ENCODE measurements at regions not wholly inside any gene's neighbourhood (a gene's known extent, or its start where the extent isn't known, plus 50 kb on each side); places are given as distances from the start of the nearest gene placed in this dataset.
A peak's percentile ranks its signal among the peaks of the same experiment; 100 is the strongest.

GRCh38 chr3:187906416-187906815, 161.1 kb upstream of the BCL6 start:
- DNase-seq: no peak

- no peak for DNase-seq
Observed at GRCh38 chr3:187906920-187907319, 161.7 kb upstream of the BCL6 start.

- DNase-seq: no peak
Observed at GRCh38 chr3:187909866-187910265, 164.6 kb upstream of the BCL6 start.

- no peak for DNase-seq
Observed at GRCh38 chr3:187912007-187912406, 166.7 kb upstream of the BCL6 start.

GRCh38 chr3:187913617-187914033, 168.4 kb upstream of the BCL6 start:
- no peak for DNase-seq

- no peak for DNase-seq
Observed at GRCh38 chr3:187914231-187914630, 169.0 kb upstream of the BCL6 start.

- no peak for DNase-seq
Observed at GRCh38 chr3:187916072-187916471, 170.8 kb upstream of the BCL6 start.

- no peak for DNase-seq
Observed at GRCh38 chr3:187918081-187918644, 172.9 kb upstream of the BCL6 start.

- DNase-seq: peak in 1 of 4 experiments; percentile 15
Observed at GRCh38 chr3:187919048-187919447, 173.8 kb upstream of the BCL6 start.

GRCh38 chr3:187919544-187919943, 174.3 kb upstream of the BCL6 start:
- no peak for DNase-seq

GRCh38 chr3:187920030-187920429, 174.8 kb upstream of the BCL6 start:
- DNase-seq: no peak

- no peak for DNase-seq
Observed at GRCh38 chr3:187920913-187921312, 175.6 kb upstream of the BCL6 start.

- no peak for DNase-seq
Observed at GRCh38 chr3:187921391-187922074, 176.3 kb upstream of the BCL6 start.

- DNase-seq: no peak
Observed at GRCh38 chr3:187922704-187923416, 177.6 kb upstream of the BCL6 start.

GRCh38 chr3:187924651-187925050, 179.4 kb upstream of the BCL6 start:
- no peak for DNase-seq

- no peak for DNase-seq
Observed at GRCh38 chr3:187925326-187925725, 180.1 kb upstream of the BCL6 start.

GRCh38 chr3:187926620-187927019, 181.4 kb upstream of the BCL6 start:
- no peak for DNase-seq

GRCh38 chr3:187927565-187927964, 182.3 kb upstream of the BCL6 start:
- no peak for DNase-seq

GRCh38 chr3:187929112-187929816, 184.0 kb upstream of the BCL6 start:
- no peak for DNase-seq

GRCh38 chr3:187930021-187930420, 184.8 kb upstream of the BCL6 start:
- DNase-seq: no peak

- DNase-seq: no peak
Observed at GRCh38 chr3:187931101-187931500, 185.8 kb upstream of the BCL6 start.

GRCh38 chr3:187931770-187932278, 186.6 kb upstream of the BCL6 start:
- no peak for DNase-seq

- DNase-seq: no peak
Observed at GRCh38 chr3:187932530-187932929, 187.3 kb upstream of the BCL6 start.

Measured in activated naive CD4-positive, alpha-beta T cell (primary cell).